Type B pancreatic cell (in vitro differentiated cells): ENCODE measurements at regions not wholly inside any gene's neighbourhood (a gene's known extent, or its start where the extent isn't known, plus 50 kb on each side); places are given as distances from the start of the nearest gene placed in this dataset.
"Not testable (repeated sequence)": the region's sequence is repeated elsewhere in the genome, so short reads cannot be mapped to it uniquely, and the experiment has no call there.

Source experiments
- DNase-seq: peaks from one replicate; pipeline ENCODE4 v3.0.0; 2021; ENCODE audit warnings: mixed read lengths; ENCODE audit not compliant: unreplicated experiment; ENCODE audit errors: extremely low spot score
- H3K27ac Mint-ChIP-seq: 2 replicates; pipeline ENCODE4 v1.8.0; 2021; ENCODE audit warnings: mild to moderate bottlenecking, mixed read lengths
- H3K27me3 Mint-ChIP-seq: 2 replicates; pipeline ENCODE4 v1.8.0; 2021; ENCODE audit warnings: mixed read lengths
- H3K36me3 Mint-ChIP-seq: 2 replicates; pipeline ENCODE4 v1.8.0; 2021; ENCODE audit warnings: mixed read lengths
- H3K4me1 Mint-ChIP-seq: one replicate; pipeline ENCODE4 v1.8.0; 2021; ENCODE audit warnings: mixed read lengths; ENCODE audit not compliant: unreplicated experiment
- H3K4me3 Mint-ChIP-seq: 2 replicates; pipeline ENCODE4 v1.8.0; 2021; ENCODE audit warnings: mild to moderate bottlenecking, mixed read lengths
- H3K9me3 Mint-ChIP-seq: 2 replicates; pipeline ENCODE4 v1.8.0; 2021; ENCODE audit warnings: mixed read lengths
- TF ChIP-seq, protein P1 (sequence below): fragments of 200-600 bp; sonication (generic); conservative IDR thresholded peaks from 2 replicates; pipeline ENCODE4 v1.5.0; 2021; ENCODE audit warnings: antibody characterized with exemption, mild to moderate bottlenecking

DNA sequence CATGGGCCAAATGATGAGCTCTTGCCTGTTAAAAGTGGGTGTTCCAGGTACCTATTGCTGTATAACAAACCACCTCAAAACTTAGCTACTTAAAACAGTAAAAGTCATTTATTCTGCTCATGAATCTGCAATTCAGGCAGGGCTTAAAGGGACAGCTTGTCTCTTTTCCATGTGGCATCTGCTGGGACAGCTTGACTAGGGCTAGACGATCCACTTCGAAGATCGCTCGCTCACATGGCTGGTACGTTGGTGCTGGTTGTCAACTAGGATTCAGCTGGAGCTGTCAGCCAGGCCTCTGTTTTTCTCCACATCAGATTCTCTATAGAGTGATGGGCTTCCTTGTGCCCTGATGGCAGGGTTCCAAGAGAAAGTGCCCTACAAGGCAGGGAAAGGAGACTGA is 581.3 kb downstream of the NTRK3 start:
- DNase-seq = no peak
- H3K4me3 Mint-ChIP-seq = no peak overlapping the region
- peaks cover 5% of the 10 kb centered on the region for H3K9me3 Mint-ChIP-seq
- TF ChIP-seq, protein P1, sequence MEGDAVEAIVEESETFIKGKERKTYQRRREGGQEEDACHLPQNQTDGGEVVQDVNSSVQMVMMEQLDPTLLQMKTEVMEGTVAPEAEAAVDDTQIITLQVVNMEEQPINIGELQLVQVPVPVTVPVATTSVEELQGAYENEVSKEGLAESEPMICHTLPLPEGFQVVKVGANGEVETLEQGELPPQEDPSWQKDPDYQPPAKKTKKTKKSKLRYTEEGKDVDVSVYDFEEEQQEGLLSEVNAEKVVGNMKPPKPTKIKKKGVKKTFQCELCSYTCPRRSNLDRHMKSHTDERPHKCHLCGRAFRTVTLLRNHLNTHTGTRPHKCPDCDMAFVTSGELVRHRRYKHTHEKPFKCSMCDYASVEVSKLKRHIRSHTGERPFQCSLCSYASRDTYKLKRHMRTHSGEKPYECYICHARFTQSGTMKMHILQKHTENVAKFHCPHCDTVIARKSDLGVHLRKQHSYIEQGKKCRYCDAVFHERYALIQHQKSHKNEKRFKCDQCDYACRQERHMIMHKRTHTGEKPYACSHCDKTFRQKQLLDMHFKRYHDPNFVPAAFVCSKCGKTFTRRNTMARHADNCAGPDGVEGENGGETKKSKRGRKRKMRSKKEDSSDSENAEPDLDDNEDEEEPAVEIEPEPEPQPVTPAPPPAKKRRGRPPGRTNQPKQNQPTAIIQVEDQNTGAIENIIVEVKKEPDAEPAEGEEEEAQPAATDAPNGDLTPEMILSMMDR = no peak
- peaks cover 26% of the 10 kb centered on the region for H3K27me3 Mint-ChIP-seq
- H3K27ac Mint-ChIP-seq = no peak overlapping the region
- H3K4me1 Mint-ChIP-seq = peaks cover 6% of the 10 kb centered on the region
- no peaks in the 10 kb centered on the region for H3K36me3 Mint-ChIP-seq

- Mint-ChIP-seq H3K4me1 (peaks cover 6% of the 10 kb centered on the region), H3K4me3 (no peak overlapping the region), H3K27ac (no peak overlapping the region), H3K9me3 (peaks cover 10% of the 10 kb centered on the region), H3K27me3 (peaks cover 28% of the 10 kb centered on the region), H3K36me3 (no peaks in the 10 kb centered on the region)
- TF ChIP-seq, protein P1 = peak; percentile 75
- no peak for DNase-seq
Measured at GRCh38 chr15:87672309-87673288, 583.9 kb downstream of the NTRK3 start.

GRCh38 chr15:87671289-87671688 is 585.2 kb downstream of the NTRK3 start:
- peaks cover 6% of the 10 kb centered on the region for H3K4me1 Mint-ChIP-seq
- no peak overlapping the region for H3K27ac Mint-ChIP-seq
- no peak for DNase-seq
- no peak overlapping the region for H3K4me3 Mint-ChIP-seq
- H3K36me3 Mint-ChIP-seq = no peaks in the 10 kb centered on the region
- peaks cover 18% of the 10 kb centered on the region for H3K27me3 Mint-ChIP-seq
- peaks cover 10% of the 10 kb centered on the region for H3K9me3 Mint-ChIP-seq
- TF ChIP-seq, protein P1 = no peak

DNA sequence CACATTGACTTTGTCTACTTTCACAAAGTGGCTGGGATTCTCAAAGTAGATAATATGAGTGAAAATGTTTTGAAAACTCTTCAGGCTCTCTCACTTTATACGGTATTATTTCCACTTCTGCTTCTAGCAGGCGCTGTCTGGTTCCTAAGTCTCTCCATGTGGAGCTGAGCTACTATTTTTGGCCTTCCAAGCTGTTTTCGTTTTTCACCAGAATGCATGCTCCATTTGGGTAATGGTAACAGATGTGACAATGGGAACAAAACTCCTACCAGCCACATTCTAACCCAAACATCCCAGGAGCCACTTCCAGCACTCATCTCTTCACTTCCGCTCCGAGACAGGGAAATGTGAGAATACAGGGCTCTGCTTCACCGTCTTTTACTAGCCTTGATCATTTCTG is 586.7 kb downstream of the NTRK3 start:
- peaks cover 10% of the 10 kb centered on the region for H3K9me3 Mint-ChIP-seq
- peaks cover 18% of the 10 kb centered on the region for H3K27me3 Mint-ChIP-seq
- no peak for DNase-seq
- H3K36me3 Mint-ChIP-seq = no peaks in the 10 kb centered on the region
- TF ChIP-seq, protein P1 = no peak
- H3K27ac Mint-ChIP-seq = no peak overlapping the region
- no peak overlapping the region for H3K4me3 Mint-ChIP-seq
- H3K4me1 Mint-ChIP-seq = peaks cover 6% of the 10 kb centered on the region

GRCh38 chr15:87668768-87669564 is 587.6 kb downstream of the NTRK3 start:
- not testable (repeated sequence) for DNase-seq

More at GRCh38 chr15:87668768-87669564, 587.6 kb downstream of the NTRK3 start:
- H3K4me1 Mint-ChIP-seq, H3K27ac Mint-ChIP-seq, H3K4me3 Mint-ChIP-seq, H3K36me3 Mint-ChIP-seq: not testable (repeated sequence)
- H3K27me3 Mint-ChIP-seq = peaks cover 12% of the 10 kb centered on the region
- H3K9me3 Mint-ChIP-seq = peaks cover 11% of the 10 kb centered on the region
